Stimulated activated memory B cell treated with anti-CD40 and anti-IgM and Interleukin-4, amounts not matched to agents 10 μg/mL and 1 μg/mL and 100 μg/mL, for 72 hours (primary cell): ENCODE measurements at regions not wholly inside any gene's neighbourhood (a gene's known extent, or its start where the extent isn't known, plus 50 kb on each side); places are given as distances from the start of the nearest gene placed in this dataset.
A peak's percentile ranks its signal among the peaks of the same experiment; 100 is the strongest.
"Not testable (repeated sequence)": the region's sequence is repeated elsewhere in the genome, so short reads cannot be mapped to it uniquely, and the experiment has no call there.

ENCODE experiments used
- ATAC-seq: fragments of 150-1000 bp; cut with Tn5 transposase; 2 replicates; pipeline ENCODE4 v1.10.0; 2021
- H3K27ac Mint-ChIP-seq: one replicate; pipeline ENCODE4 v1.8.0; 2022; ENCODE audit warnings: mild to moderate bottlenecking, mixed read lengths
- H3K27me3 Mint-ChIP-seq: one replicate; pipeline ENCODE4 v1.8.0; 2022; ENCODE audit warnings: mixed read lengths
- H3K36me3 Mint-ChIP-seq: one replicate; pipeline ENCODE4 v1.8.0; 2022; ENCODE audit warnings: mixed read lengths
- H3K4me1 Mint-ChIP-seq: one replicate; pipeline ENCODE4 v1.8.0; 2022; ENCODE audit warnings: mixed read lengths
- H3K4me3 Mint-ChIP-seq: one replicate; pipeline ENCODE4 v1.8.0; 2022; ENCODE audit warnings: mild to moderate bottlenecking, moderate library complexity, mixed read lengths
- H3K9me3 Mint-ChIP-seq: one replicate; pipeline ENCODE4 v1.8.0; 2022; ENCODE audit warnings: mixed read lengths

DNA sequence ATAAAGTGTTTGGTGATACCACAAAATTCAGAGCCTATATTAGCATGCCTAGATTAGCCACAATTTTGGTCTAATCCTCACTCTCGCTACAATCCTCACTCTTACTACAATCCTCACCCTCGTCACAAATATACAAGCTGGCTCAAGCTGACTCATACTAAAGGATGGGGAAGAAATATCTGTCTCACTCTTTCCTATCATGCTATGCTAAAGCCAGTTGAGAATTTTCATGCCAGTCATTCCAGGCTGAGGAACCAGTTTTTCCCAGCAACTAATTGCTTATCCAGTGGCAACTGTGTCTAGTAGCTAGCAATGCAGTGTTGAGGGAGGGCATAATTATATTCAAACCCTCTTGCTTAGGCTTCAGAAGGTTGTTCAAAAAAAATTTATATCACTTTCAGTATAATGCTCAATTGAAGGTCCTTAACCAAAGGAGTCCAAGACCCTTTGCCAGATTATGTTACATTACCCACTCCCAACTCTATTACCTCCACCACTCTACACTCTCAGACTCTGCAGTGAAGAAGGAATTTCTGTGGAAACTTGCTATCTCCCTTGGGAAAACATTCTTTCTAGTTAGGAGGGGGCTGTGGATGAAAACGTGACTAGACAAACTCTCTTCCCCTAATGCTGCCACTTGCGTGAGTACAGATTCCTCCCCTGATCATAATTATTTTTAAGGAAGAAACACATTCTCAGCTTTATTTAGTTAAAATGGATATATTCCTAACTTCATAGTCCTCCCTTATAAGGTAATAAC lies 810.3 kb upstream of the ACO1 start:
- H3K9me3 Mint-ChIP-seq, result peaks cover 2% of the 10 kb centered on the region
- ATAC-seq, result no peak
- no peaks in the 10 kb centered on the region for H3K27me3 Mint-ChIP-seq
- H3K36me3 Mint-ChIP-seq, result no peaks in the 10 kb centered on the region
- no peak overlapping the region for H3K27ac Mint-ChIP-seq
- no peak overlapping the region for H3K4me3 Mint-ChIP-seq
- no peaks in the 10 kb centered on the region for H3K4me1 Mint-ChIP-seq

DNA sequence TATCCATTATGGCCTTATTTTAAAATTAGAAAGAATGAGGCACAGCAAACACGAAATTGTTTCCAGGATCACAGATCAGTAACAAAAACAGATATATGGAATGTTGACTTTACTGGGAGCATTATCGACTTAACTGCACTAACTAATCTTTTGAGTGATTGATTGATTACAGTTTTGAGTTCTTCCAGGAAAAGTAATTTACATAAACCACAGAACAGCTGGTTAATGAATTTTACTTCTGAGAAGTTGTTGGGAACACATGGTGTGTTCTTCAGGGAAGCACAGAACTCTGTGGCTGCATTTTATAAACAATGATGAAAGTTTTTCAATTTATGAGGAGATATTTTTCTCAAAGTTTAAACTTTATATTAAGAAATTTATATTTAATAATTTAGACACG lies 802.4 kb upstream of the ACO1 start:
- H3K4me1 Mint-ChIP-seq, result no peaks in the 10 kb centered on the region
- no peak overlapping the region for H3K27ac Mint-ChIP-seq
- ATAC-seq, result no peak
- H3K36me3 Mint-ChIP-seq, result no peaks in the 10 kb centered on the region
- H3K27me3 Mint-ChIP-seq, result no peaks in the 10 kb centered on the region
- H3K9me3 Mint-ChIP-seq, result peaks cover 2% of the 10 kb centered on the region
- no peak overlapping the region for H3K4me3 Mint-ChIP-seq

DNA sequence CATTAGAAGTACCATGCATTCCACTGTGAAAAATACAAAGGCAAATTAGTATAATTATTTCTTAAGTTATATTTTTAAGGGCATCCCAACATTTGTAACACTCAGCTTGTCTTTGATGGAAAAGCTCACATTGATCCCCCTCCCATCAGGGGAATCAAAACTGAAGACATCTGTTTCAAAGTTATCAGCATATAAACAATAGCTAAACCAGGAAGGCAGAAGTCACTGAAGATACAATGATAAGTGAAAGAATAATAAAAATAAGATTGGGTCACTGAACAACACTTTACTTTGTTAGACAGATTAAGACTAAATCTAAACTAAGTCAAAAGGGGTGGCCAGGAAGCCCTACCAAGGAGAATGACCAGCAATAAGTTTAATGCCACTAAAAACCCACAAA lies 801.9 kb upstream of the ACO1 start:
- Mint-ChIP-seq H3K9me3 (peaks cover 2% of the 10 kb centered on the region), H3K27ac (no peak overlapping the region), H3K4me3 (no peak overlapping the region), H3K36me3 (no peaks in the 10 kb centered on the region), H3K27me3 (no peaks in the 10 kb centered on the region), H3K4me1 (no peaks in the 10 kb centered on the region)
- ATAC-seq, result no peak

DNA sequence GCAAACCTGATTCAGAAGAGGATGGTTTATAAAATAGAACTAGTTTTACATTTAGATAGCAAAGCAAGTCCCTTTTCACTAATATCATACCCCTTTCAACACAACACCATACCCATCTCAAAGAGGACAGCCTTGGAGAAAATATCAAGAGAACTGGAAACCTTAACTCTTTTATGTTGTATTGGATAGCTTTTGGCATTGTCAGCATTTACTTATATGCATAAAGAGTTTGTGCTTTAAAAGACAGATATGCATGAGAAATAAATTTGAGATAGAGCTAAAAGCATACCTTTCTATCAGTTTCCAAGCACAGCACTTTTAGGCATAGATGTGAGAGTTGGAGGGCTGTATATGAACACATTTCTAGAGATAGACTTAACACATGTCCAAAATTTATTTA lies 799.3 kb upstream of the ACO1 start:
- Mint-ChIP-seq H3K4me1 (no peaks in the 10 kb centered on the region), H3K27ac (no peak overlapping the region), H3K36me3 (no peaks in the 10 kb centered on the region), H3K27me3 (no peaks in the 10 kb centered on the region), H3K9me3 (peaks cover 2% of the 10 kb centered on the region), H3K4me3 (no peak overlapping the region)
- ATAC-seq, result no peak

DNA sequence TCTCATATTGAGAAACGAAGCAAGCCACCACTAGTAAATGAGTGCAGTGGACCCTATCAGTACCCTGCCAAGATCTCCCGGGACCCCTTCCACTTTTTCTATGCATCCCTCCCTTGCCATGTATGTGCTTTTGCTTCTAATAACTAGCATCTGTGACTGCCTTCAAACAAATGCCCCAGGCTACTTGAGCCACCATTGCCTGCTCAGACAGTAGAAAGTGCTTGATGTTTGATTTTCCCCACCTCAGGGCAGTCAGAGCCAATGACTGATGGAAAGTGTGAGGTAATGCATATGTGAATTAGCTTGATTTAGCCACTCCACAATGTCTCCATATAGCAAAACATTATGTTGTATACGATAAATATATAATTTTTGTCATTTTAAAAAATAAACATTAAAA lies 797.3 kb upstream of the ACO1 start:
- H3K9me3 Mint-ChIP-seq, result no peaks in the 10 kb centered on the region
- H3K4me1 Mint-ChIP-seq, result no peaks in the 10 kb centered on the region
- H3K27ac Mint-ChIP-seq, result no peak overlapping the region
- no peak for ATAC-seq
- H3K27me3 Mint-ChIP-seq, result no peaks in the 10 kb centered on the region
- no peaks in the 10 kb centered on the region for H3K36me3 Mint-ChIP-seq
- no peak overlapping the region for H3K4me3 Mint-ChIP-seq

DNA sequence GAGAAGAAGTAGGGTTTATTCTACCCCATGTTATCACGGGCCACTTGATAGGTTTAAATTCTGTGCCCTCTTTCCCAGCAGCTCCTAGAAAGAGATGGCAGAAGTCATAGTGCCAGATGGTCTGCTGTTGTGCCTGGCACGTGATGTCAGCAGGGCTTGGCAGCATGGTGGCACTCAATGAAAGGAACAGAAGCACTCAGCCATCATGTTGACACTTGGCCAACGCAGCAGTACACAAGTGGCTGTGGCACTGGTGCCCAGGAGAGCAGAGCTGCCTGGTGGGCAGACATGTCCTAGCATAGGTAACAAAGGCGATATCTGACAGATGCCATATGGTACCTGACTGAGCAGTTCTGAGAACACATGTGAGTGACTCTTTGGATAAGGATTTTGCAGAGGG lies 796.4 kb upstream of the ACO1 start:
- Mint-ChIP-seq H3K9me3 (no peaks in the 10 kb centered on the region), H3K27ac (no peak overlapping the region), H3K4me3 (no peak overlapping the region), H3K4me1 (no peaks in the 10 kb centered on the region), H3K36me3 (no peaks in the 10 kb centered on the region), H3K27me3 (no peaks in the 10 kb centered on the region)
- ATAC-seq, result peak; percentile 34

DNA sequence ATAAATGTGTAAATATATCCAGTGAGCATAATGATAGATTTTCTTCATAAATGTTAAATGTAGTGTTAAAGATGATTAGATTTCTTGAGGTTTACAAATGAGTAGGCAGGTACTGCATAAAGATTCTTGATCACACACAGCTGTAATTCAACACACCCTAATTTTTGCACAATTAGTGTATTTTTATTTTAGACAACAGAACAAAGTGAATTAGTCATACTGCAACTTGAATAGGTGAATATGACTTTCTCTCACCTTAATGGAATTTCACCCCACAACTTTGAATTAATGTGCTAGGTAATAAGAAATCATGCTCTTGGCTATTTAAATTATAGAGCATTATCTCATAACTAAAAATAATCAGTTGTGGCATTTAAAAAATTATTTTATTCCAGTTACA lies 795.7 kb upstream of the ACO1 start:
- no peak for ATAC-seq

DNA sequence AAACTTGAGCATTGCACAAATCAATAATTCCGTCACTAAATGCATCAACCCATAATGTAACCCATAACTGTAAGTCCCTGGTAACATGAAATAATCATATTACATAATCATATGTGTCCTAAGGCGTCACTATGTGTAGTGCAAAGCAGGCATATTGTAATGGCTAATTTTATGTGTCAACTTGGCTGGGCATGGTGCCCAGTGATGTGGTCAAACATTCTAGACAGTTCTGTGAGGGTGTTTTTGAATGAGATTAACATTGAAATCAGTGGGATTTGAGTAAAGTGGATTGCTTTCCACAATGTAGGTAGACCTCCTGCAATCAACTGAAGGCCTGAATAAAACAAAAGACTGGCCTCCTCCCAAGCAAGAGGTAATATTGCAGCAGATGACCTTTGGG lies 794.4 kb upstream of the ACO1 start:
- Mint-ChIP-seq H3K4me1 (no peaks in the 10 kb centered on the region), H3K27ac (no peak overlapping the region), H3K4me3 (no peak overlapping the region), H3K9me3 (no peaks in the 10 kb centered on the region), H3K36me3 (no peaks in the 10 kb centered on the region), H3K27me3 (no peaks in the 10 kb centered on the region)
- no peak for ATAC-seq

More for the DNA sequence above, 795.7 kb upstream of the ACO1 start:
- Mint-ChIP-seq H3K4me1 (no peaks in the 10 kb centered on the region), H3K27me3 (no peaks in the 10 kb centered on the region), H3K4me3 (no peak overlapping the region), H3K27ac (no peak overlapping the region), H3K36me3 (no peaks in the 10 kb centered on the region), H3K9me3 (no peaks in the 10 kb centered on the region)

DNA sequence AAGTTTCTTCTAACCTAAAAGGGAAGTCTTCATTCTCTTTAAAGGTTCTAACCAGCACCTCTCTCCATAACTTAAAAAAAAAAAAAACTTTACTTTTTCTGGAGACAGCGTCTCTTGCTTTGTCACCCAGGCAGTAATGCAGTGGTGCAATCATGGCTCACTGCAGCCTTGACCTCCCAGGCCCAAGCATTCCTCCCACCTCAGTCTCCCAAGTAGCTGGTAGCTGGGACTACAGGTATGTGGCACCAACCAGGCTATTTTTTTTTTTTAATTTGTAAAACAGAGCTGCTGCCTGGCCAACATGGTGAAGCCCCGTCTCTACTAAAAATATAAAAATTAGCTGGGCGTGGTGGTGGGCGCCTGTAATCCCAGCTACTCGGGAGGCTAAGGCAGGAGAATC lies 787.4 kb upstream of the ACO1 start:
- not testable (repeated sequence) for H3K4me3 Mint-ChIP-seq, H3K27me3 Mint-ChIP-seq, H3K36me3 Mint-ChIP-seq, H3K27ac Mint-ChIP-seq, ATAC-seq, H3K4me1 Mint-ChIP-seq, H3K9me3 Mint-ChIP-seq

DNA sequence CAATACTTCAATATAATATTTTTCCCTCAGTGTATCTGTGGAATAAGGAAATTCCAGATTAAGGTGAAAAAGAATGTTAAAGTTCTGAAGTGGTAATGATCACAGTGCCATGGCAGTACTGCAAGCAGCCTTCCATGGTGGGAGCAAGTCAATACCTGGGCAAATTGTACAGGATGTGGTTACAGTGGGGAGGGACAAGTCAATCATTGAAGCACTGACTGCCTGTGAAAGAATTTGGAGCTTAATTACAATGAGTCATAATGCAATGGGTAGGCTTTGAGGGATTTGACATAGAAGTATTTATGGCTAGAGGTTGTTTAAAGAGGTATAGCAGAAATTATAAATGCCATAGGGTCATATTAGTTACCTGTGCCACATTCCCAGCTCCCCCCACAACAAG lies 786.5 kb upstream of the ACO1 start:
- Mint-ChIP-seq H3K27me3 (no peaks in the 10 kb centered on the region), H3K27ac (no peak overlapping the region), H3K4me1 (no peaks in the 10 kb centered on the region), H3K36me3 (no peaks in the 10 kb centered on the region), H3K4me3 (no peak overlapping the region), H3K9me3 (no peaks in the 10 kb centered on the region)
- no peak for ATAC-seq

DNA sequence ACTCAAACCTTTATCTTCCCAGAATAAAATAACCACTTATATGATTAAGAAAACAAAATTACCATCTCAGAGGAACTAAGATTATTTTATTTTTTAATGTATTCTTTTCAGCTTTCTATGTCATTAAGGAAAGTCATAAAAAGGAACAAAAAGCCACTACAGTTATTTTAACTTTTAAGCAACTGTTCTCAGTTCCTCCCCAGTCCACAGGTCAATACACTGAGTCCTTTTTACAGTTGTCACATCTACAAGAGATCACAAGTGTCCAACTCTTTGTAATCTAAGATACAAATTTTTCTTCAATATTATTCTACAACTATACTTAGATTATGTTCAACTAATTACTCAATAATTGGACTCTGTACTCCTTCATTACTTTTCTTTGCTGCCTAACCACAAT lies 782.8 kb upstream of the ACO1 start:
- Mint-ChIP-seq H3K27me3 (no peaks in the 10 kb centered on the region), H3K27ac (no peak overlapping the region), H3K9me3 (peaks cover 2% of the 10 kb centered on the region), H3K36me3 (no peaks in the 10 kb centered on the region), H3K4me3 (no peak overlapping the region), H3K4me1 (no peaks in the 10 kb centered on the region)
- ATAC-seq, result no peak

DNA sequence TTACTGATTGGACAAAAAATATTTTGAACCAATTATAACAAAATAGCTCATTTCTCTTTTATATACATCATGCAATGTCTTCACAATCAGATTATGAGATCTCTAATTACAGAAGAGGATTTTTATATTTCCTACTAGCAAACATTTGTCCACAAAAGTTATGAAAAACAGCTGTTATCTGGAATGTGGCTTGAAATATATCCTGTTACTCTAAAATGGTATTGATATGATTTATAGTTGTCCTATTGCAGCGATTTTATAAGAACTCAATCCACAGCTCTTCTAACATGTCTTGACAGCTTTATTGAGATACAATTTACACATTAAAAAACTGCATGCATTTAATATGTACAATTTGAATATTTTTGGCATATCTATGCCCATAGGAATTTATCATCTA lies 779.9 kb upstream of the ACO1 start:
- no peak for ATAC-seq
- peaks cover 2% of the 10 kb centered on the region for H3K9me3 Mint-ChIP-seq
- H3K27ac Mint-ChIP-seq, result no peak overlapping the region
- H3K4me1 Mint-ChIP-seq, result no peaks in the 10 kb centered on the region
- no peaks in the 10 kb centered on the region for H3K27me3 Mint-ChIP-seq
- H3K4me3 Mint-ChIP-seq, result no peak overlapping the region
- no peaks in the 10 kb centered on the region for H3K36me3 Mint-ChIP-seq

DNA sequence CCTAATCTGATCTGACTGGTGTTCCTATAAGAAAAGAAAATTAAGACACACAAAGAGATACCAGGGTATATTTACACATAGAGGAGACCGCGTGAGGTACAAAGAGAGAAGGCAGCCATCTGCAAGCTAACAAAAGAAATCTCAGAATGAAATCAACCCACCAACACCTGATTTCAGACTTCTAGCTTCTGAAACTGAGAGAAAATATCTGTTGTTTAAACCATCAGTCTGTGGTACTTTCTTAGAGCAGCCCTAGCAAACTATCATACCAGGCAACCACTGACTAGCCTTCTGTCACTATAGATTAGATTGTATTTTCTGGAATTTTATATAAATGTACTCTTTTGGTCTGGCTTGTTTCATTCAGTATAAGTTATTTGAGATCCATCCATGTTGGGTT lies 779.3 kb upstream of the ACO1 start:
- no peak overlapping the region for H3K27ac Mint-ChIP-seq
- H3K36me3 Mint-ChIP-seq, result no peaks in the 10 kb centered on the region
- H3K9me3 Mint-ChIP-seq, result peaks cover 2% of the 10 kb centered on the region
- ATAC-seq, result no peak
- no peaks in the 10 kb centered on the region for H3K4me1 Mint-ChIP-seq
- H3K4me3 Mint-ChIP-seq, result no peak overlapping the region
- no peaks in the 10 kb centered on the region for H3K27me3 Mint-ChIP-seq

DNA sequence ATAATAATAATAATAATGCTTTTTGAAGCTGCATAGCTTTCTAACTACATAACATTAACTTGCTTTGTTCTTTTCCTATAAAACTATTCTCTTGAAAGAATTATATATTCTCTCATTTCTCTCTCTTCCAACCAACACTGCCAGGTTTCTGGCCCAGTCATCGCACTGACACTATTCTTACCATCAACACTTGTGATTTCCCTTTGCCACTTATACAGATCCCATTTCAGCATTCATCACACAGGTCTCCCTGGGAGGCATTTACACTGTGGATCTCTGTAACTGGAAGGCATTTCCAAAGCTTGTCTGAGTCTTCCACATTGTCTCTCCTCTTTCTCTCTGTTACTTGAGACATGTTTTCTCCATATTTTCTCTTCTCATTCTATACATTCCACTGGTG lies 777.8 kb upstream of the ACO1 start:
- no peaks in the 10 kb centered on the region for H3K36me3 Mint-ChIP-seq
- peaks cover 2% of the 10 kb centered on the region for H3K9me3 Mint-ChIP-seq
- ATAC-seq, result no peak
- H3K27ac Mint-ChIP-seq, result no peak overlapping the region
- no peaks in the 10 kb centered on the region for H3K4me1 Mint-ChIP-seq
- H3K27me3 Mint-ChIP-seq, result no peaks in the 10 kb centered on the region
- H3K4me3 Mint-ChIP-seq, result no peak overlapping the region

DNA sequence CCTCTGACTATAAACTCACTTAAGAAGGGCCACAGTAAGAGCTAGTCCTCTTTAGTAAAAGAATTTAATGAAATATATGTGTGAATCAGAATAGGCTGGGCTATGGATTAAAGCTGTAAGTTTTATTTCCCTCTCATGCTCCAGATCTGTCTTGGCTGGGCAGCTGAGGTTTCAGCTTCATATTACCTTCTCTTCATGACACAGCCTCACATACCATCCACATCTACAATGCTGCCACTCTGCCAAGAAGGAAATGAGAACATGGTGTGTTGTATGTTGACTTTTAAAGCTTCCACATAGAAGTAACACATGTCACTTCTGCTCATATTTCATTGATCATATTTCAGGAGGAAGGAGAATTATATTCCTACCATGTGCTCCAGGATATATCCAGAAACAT lies 776.0 kb upstream of the ACO1 start:
- ATAC-seq, result no peak
- no peaks in the 10 kb centered on the region for H3K4me1 Mint-ChIP-seq
- peaks cover 2% of the 10 kb centered on the region for H3K9me3 Mint-ChIP-seq
- H3K36me3 Mint-ChIP-seq, result no peaks in the 10 kb centered on the region
- no peak overlapping the region for H3K27ac Mint-ChIP-seq
- no peaks in the 10 kb centered on the region for H3K27me3 Mint-ChIP-seq
- H3K4me3 Mint-ChIP-seq, result no peak overlapping the region

DNA sequence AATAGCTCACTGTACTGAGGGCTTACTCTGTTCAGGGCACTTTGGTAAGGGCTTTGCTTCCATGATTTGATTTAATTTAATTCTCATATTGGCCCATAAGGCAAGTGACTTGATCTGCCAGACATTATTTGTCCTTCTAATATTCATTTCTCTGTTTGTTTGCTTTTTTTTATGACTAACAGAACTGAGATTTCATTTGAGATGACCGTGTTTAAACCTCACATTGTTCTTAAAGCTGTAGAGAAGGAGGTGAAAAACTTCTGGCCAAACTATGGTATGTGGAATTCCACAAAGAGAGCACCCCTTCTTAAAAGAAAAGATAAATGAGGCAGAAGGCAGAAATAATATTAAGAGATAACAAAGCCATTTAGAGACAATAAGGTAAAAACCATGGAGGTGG lies 775.6 kb upstream of the ACO1 start:
- ATAC-seq, result no peak
- H3K27me3 Mint-ChIP-seq, result no peaks in the 10 kb centered on the region

More for the DNA sequence above, 775.6 kb upstream of the ACO1 start:
- Mint-ChIP-seq H3K4me3 (no peak overlapping the region), H3K27ac (no peak overlapping the region), H3K4me1 (no peaks in the 10 kb centered on the region), H3K9me3 (peaks cover 2% of the 10 kb centered on the region), H3K36me3 (no peaks in the 10 kb centered on the region)
